HG02759 (cell line): ENCODE measurements at regions not wholly inside any gene's neighbourhood (a gene's known extent, or its start where the extent isn't known, plus 50 kb on each side); places are given as distances from the start of the nearest gene placed in this dataset.
"Not testable (repeated sequence)": the region's sequence is repeated elsewhere in the genome, so short reads cannot be mapped to it uniquely, and the experiment has no call there.

Source experiments
- ATAC-seq: cut with Tn5 transposase; IDR thresholded peaks from one replicate; pipeline ENCODE4 v1.9.1; 2021; ENCODE audit warnings: mild to moderate bottlenecking, moderate library complexity; ENCODE audit not compliant: unreplicated experiment

- ATAC-seq, result no peak
Observed at GRCh38 chr4:138595731-138596460, 353.7 kb upstream of the SLC7A11 start.

- no peak for ATAC-seq
Observed at GRCh38 chr4:138595171-138595570, 353.0 kb upstream of the SLC7A11 start.

DNA sequence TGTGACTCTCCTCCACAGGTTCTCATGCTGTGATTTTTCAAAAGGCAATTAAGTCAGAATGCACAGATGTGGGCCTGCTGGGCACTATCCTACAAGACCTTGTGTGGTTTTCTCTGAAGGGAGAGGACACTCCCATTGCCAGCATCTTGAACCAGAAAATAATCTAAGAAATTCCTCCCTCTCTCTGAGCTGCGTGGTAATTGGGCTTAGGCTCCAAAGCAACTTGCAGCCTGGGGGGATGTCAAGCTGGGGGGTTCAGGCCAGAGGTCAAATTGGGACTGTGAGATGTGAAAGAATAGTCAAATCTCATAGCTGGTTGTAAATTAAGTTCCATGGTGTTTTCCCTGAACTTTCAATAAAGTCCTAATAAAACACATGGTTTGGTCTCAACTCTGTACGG lies 350.6 kb upstream of the SLC7A11 start:
- no peak for ATAC-seq

DNA sequence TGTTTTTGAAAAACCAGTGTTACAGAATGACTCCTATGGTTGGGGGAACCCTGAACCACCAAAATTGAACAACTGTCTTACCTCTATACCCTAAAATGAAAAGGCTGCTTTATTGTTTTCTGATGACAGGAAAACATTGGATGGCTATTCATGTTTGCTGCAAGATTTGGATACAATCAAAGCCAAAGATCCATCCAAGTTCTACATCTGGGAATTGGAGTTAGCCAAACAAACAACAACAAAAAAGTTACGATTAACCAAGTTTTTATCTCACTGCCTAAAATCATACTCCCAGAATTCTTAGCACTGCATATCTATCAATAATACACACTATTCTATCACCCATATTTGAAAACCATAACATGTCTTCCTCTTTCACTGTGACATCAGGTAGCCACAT lies 349.7 kb upstream of the SLC7A11 start:
- no peak for ATAC-seq

GRCh38 chr4:138588501-138588900 lies 346.4 kb upstream of the SLC7A11 start:
- ATAC-seq, result no peak

GRCh38 chr4:138579146-138579545 lies 337.0 kb upstream of the SLC7A11 start:
- ATAC-seq, result no peak

DNA sequence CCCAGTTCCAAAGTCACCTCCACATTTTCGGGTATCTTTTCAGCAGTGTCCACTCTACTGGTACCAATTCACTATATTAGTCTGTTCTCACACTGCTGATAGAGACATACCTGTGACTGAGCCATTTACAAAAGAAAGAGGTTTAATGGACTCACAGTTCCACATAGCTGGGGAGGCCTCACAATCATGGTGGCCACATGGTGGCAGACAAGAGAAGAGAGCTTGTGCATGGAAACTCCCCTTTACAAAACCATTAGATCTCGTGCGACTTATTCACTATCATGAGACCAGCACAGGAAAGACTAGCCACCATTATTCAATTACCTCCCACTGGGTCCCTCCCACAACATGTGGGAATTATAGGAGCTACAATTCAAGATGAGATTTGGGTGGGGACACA lies 335.7 kb upstream of the SLC7A11 start:
- not testable (repeated sequence) for ATAC-seq

GRCh38 chr4:138577145-138577544 lies 335.0 kb upstream of the SLC7A11 start:
- ATAC-seq, result no peak

DNA sequence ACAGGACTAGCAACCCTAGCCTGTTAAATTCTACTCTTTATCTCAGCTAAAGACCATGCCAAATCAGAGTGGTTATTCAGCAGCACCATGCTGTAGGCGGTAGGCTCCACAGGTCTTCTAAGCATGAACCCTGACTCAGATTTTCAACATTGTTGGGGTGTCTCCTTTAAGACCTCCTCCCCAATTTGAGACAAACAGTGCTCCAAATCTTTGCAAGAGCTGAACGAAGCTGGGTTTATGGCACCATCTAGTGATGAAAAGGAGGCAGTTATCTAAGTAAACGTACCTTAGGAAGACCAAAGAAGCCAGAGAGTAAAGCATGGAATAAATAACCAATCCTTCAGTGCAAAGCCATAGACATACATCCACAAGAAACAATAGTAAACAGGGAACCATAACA lies 334.5 kb upstream of the SLC7A11 start:
- ATAC-seq, result no peak

GRCh38 chr4:138573246-138573645 lies 331.1 kb upstream of the SLC7A11 start:
- no peak for ATAC-seq

GRCh38 chr4:138572007-138572406 lies 329.9 kb upstream of the SLC7A11 start:
- no peak for ATAC-seq

DNA sequence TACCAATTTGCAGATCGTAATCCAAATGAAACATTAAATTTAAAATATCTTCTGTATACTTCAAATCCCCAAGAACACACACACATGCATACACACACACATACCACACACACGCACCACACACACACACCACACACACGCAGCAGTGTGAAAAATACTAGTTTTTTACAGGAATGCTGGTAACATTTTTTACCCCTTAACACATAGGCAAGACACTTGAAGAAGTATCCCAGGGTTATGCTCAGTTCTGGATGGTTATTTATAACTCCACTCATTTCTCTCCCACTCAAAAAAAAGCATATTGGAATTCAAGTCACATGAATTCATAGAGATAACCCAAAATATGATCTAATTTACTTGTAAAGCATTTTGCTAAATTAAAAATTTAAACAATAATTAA lies 325.5 kb upstream of the SLC7A11 start:
- no peak for ATAC-seq

DNA sequence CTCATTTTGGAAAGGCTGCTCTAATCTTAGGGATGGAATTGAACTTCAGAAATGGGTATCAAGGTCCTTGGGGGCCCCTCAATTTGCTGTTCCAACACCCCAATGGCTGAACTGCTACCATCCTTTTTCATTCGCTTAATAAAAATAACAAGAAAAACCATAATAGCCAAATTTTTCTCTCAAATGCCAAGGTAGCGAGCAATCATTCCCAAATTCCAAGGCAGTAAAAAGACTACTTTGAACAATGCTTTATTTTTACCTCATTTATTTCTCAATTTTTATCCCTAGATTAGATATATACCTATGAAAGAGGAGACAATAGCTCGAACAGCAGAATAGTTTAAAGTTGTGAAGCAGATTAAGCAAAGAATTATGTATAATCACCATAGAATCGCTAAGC lies 323.4 kb upstream of the SLC7A11 start:
- ATAC-seq, result no peak

- no peak for ATAC-seq
Observed at GRCh38 chr4:138562544-138562991, 320.4 kb upstream of the SLC7A11 start.

DNA sequence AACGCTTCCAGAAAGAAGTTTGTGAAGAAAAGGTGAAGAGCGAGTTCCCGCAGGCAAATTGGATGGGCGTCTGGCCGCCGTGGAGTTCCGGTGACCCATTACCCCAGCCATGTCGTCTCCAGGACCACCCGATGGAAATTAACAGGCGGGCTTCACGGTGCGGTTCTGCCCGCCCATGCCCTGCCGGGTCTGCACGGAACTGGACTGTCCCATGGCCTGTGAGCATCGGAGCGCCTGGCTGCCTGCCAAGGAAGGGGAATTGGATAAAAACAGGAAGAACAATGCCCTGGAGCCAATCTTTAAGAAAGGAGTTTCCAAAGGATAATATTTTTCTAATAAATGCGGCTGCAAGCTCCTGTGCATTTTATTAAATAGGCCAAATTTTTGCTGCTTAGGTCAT lies 319.8 kb upstream of the SLC7A11 start:
- no peak for ATAC-seq

GRCh38 chr4:138561276-138561880 lies 319.2 kb upstream of the SLC7A11 start:
- ATAC-seq, result no peak

DNA sequence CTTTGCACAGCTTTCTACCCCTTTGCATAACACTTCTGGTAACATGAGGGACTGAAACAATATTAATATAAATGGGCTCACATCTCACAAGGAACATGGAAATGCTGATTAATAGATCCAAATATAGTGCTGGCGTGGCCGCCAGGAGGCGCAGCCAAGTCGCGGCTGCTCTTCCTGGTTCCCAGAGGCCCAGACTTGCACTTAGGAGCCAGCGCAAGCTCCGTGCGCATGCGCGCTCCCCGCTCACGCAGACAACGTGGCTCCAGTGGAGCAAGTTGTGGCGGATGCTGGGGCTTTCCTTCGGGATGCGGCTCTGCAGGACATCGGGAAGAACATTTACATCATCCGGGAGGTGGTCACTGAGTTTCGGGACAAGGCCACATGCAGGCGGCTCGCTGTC lies 318.3 kb upstream of the SLC7A11 start:
- ATAC-seq, result no peak

GRCh38 chr4:138558886-138559285 lies 316.7 kb upstream of the SLC7A11 start:
- no peak for ATAC-seq

DNA sequence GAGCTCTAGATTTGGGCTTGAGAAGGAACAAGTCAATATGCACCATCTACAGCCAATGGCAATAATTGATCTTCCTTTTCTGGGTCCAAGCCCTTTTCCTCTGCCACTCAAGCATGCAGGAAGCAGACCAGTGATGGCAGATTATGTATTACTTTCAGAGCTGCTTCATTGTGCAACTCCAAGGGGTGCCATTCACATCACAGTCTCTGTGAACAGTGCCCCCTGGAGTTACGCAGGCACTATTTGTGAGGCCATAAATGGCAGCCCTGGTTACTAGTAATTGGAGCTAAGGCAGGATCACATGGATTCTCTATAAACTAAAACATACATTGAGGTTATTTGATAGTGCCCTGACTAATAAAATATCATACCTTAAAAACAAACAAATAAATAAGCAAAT lies 313.4 kb upstream of the SLC7A11 start:
- ATAC-seq, result peak; percentile 91

DNA sequence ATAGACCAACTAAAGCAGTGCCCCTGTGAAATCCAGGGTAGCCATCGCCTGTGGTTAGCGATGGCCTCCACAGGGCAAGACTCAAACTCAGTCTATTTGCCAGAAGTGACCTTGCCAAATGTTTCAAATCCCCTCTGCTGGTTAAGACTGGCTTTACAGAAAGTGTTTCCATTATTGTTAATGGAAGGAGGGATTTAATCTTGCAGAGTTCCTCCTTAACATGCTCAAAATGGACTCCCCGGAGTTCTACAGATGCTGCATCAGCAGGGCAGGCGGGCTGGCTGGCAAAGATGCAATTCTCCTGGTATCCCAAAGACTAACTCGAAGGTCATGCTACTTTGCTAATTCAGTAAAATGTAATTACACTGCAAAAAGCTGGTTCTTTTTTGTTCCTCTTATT lies 313.0 kb upstream of the SLC7A11 start:
- ATAC-seq, result no peak

DNA sequence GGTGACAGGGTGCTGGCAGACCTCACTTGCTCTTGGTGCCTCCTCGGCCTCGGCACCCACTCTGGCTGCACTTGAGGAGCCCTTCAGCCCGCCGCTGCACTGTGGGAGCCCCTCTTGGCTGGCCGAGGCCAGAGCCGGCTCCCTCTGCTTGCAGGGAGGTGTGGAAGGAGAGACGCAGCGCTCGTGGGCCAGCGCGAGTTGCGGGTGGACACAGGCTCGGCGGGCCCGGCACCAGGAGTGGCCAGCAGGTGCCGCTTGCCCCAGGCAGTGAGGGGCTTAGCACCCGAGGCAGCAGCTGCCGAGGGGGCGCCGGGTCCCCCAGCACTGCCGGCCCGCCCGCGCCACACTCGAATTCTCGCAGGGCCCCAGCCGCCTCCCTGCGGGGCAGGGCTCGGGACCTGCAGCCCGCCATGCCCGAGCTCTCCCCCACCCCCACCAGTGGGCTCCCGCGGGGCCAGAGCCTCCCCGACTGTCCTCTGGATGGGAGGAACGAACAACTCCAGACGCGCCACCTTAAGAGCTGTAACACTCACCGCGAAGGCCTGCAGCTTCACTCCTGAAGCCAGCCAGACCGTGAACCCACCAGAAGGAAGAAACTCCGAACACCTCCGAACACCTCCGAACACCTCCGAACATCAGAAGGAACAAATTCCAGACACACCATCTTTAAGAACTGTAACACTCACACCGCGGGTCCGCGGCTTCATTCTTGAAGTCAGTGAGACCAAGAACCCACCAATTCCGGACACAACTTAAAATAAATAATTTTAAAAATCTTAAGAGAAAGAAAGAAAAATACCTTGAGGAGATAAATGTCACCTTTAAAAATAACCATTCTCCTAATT lies 311.1 kb upstream of the SLC7A11 start:
- no peak for ATAC-seq
